AG10803 (cell line): ENCODE measurements at regions not wholly inside any gene's neighbourhood (a gene's known extent, or its start where the extent isn't known, plus 50 kb on each side); places are given as distances from the start of the nearest gene placed in this dataset.

Experiments
- DNase-seq: peaks from one replicate; pipeline ENCODE4 v3.0.0; 2010; ENCODE audit warnings: low read depth
- H3K4me3 ChIP-seq: 2 replicates; pipeline ENCODE4 v1.5.1; 2011; ENCODE audit warnings: mild to moderate bottlenecking, low read length, control low read depth
- TF ChIP-seq, protein P1 (sequence below): conservative IDR thresholded peaks from 2 replicates; pipeline ENCODE4 v1.5.1; 2011; ENCODE audit warnings: mild to moderate bottlenecking, low read length, control low read depth, inconsistent platforms

GRCh38 chr9:8251566-8251965 is 452.0 kb upstream of the DMAC1 start:
- TF ChIP-seq, protein P1, sequence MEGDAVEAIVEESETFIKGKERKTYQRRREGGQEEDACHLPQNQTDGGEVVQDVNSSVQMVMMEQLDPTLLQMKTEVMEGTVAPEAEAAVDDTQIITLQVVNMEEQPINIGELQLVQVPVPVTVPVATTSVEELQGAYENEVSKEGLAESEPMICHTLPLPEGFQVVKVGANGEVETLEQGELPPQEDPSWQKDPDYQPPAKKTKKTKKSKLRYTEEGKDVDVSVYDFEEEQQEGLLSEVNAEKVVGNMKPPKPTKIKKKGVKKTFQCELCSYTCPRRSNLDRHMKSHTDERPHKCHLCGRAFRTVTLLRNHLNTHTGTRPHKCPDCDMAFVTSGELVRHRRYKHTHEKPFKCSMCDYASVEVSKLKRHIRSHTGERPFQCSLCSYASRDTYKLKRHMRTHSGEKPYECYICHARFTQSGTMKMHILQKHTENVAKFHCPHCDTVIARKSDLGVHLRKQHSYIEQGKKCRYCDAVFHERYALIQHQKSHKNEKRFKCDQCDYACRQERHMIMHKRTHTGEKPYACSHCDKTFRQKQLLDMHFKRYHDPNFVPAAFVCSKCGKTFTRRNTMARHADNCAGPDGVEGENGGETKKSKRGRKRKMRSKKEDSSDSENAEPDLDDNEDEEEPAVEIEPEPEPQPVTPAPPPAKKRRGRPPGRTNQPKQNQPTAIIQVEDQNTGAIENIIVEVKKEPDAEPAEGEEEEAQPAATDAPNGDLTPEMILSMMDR: no peak
- no peak for DNase-seq

GRCh38 chr9:8244505-8245092 is 445.0 kb upstream of the DMAC1 start:
- no peak for DNase-seq
- no peak overlapping the region for H3K4me3 ChIP-seq
- TF ChIP-seq, protein P1: no peak

More at GRCh38 chr9:8251566-8251965, 452.0 kb upstream of the DMAC1 start:
- H3K4me3 ChIP-seq: no peak overlapping the region

GRCh38 chr9:8241201-8241600 is 441.6 kb upstream of the DMAC1 start:
- no peak overlapping the region for H3K4me3 ChIP-seq
- TF ChIP-seq, protein P1: no peak
- no peak for DNase-seq

- TF ChIP-seq, protein P1: no peak
- DNase-seq: no peak
- no peak overlapping the region for H3K4me3 ChIP-seq
Measured at GRCh38 chr9:8237096-8237495, 437.5 kb upstream of the DMAC1 start.

- H3K4me3 ChIP-seq: no peak overlapping the region
- DNase-seq: no peak
- TF ChIP-seq, protein P1: no peak
Measured at GRCh38 chr9:8235489-8235888, 435.9 kb upstream of the DMAC1 start.

DNA sequence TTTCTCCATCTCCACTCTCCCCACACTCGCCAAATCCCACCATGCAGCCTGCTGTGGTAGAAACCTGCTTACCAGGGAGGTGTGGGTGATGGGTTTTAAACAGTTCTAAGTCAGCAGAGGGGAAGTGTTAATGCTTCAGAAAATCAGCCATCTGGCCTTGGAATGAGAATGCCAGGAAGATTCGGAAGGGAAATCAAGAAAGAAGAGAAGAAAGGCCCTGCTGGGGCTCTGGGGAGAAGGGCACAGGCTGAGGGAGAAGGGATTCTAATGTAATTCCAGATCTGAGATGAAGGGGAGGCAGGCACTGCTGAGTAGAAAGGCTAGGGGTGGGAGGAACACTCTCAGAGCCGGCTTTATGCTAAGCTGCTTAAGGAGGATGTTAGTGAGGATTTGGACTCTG is 434.7 kb upstream of the DMAC1 start:
- TF ChIP-seq, protein P1: no peak
- no peak overlapping the region for H3K4me3 ChIP-seq
- no peak for DNase-seq

GRCh38 chr9:8232726-8233125 is 433.1 kb upstream of the DMAC1 start:
- DNase-seq: no peak
- H3K4me3 ChIP-seq: no peak overlapping the region
- TF ChIP-seq, protein P1: no peak
